MM.1S (cell line): ENCODE measurements at regions not wholly inside any gene's neighbourhood (a gene's known extent, or its start where the extent isn't known, plus 50 kb on each side); places are given as distances from the start of the nearest gene placed in this dataset.

ENCODE experiments used
- EZH2 ChIP-seq: fragments of 300-600 bp; sonication (generic); optimal IDR thresholded peaks from 2 replicates; pipeline ENCODE3; 2017; ENCODE audit warnings: low read depth, mild to moderate bottlenecking, antibody characterized with exemption, low read length, mixed read lengths
- EZH2phosphoT487 ChIP-seq: fragments of 300-600 bp; sonication (generic); IDR thresholded peaks from 2 replicates; pipeline ENCODE4 v1.6.1; 2018; ENCODE audit warnings: antibody characterized with exemption, low read length
- TF ChIP-seq, protein P1 (sequence below): fragments of 300-600 bp; sonication (generic); IDR thresholded peaks from 2 replicates; pipeline ENCODE4 v1.5.1; 2016; ENCODE audit warnings: antibody characterized with exemption, low read length, mixed read lengths

DNA sequence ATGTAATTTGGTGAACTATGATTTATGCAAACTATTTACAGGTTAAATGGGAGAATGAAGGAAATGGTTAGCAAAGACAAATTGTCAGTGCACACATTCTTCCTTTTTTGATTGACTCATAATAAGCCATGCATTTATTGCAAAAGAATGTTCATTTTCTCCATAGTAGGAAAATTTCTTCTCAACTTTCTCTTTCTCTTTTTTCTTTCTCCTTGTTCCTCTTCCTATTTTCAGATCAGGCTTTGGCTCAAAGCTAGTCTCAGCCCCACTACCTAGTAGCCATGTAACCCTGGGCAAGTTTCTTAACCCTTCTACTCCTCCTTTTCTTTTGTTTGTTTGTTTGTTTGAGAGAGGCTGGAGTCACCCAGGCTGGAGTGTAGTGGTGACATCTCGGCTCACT, 156.6 kb downstream of the PIK3R1 start:
- TF ChIP-seq, protein P1, sequence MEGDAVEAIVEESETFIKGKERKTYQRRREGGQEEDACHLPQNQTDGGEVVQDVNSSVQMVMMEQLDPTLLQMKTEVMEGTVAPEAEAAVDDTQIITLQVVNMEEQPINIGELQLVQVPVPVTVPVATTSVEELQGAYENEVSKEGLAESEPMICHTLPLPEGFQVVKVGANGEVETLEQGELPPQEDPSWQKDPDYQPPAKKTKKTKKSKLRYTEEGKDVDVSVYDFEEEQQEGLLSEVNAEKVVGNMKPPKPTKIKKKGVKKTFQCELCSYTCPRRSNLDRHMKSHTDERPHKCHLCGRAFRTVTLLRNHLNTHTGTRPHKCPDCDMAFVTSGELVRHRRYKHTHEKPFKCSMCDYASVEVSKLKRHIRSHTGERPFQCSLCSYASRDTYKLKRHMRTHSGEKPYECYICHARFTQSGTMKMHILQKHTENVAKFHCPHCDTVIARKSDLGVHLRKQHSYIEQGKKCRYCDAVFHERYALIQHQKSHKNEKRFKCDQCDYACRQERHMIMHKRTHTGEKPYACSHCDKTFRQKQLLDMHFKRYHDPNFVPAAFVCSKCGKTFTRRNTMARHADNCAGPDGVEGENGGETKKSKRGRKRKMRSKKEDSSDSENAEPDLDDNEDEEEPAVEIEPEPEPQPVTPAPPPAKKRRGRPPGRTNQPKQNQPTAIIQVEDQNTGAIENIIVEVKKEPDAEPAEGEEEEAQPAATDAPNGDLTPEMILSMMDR: no peak
- TF ChIP-seq EZH2phosphoT487: no peak
- TF ChIP-seq EZH2: no peak
